Transverse colon (tissue), 3 donors: ENCODE measurements at regions not wholly inside any gene's neighbourhood (a gene's known extent, or its start where the extent isn't known, plus 50 kb on each side); places are given as distances from the start of the nearest gene placed in this dataset.

Source experiments
- POLR2A ChIP-seq: fragments of 450-650 bp; IDR thresholded peaks from one replicate; pipeline ENCODE4 v1.6.1; 2016; ENCODE audit warnings: antibody characterized with exemption, mild to moderate bottlenecking, moderate library complexity
- TF ChIP-seq, protein P1 (sequence below), 5 experiments: fragments of 200-600 bp in 3 of 5; fragments of 450-650 bp in 2 of 5; sonication (generic) in 3 of 5; IDR thresholded peaks; 1 replicate in 2 of 5; 2 replicates in 3 of 5; pipeline ENCODE4 v1.5.1; 2016 to 2017; ENCODE audit warnings: antibody characterized with exemption in 5 of 5, inconsistent platforms in 3 of 5, mild to moderate bottlenecking in 2 of 5, moderate library complexity in 1 of 5

DNA sequence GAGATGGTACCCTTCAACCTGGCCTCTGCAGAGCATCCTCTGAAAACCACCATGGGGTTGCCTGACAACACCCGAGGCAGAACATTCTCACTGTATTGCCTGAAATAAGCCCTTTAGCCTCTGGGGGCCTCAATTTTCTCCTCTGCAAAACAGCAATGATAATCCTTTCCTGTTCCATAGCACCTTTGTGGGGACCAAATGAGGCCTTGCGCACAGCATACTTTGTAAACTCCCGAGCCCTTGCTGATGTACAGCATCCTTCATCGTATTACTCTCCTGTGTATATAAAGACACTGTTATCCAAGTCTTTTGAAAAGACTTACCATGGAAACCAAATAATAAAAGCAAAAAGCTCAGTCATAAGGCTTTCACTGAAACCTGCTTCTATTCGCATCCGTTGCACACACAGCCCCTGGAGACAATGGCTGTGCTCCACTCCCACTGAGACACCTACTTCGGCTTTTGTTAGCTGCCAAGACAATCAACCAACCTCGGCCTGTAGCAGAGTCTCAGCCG is 276.0 kb downstream of the FOXO1 start:
- TF ChIP-seq, protein P1, sequence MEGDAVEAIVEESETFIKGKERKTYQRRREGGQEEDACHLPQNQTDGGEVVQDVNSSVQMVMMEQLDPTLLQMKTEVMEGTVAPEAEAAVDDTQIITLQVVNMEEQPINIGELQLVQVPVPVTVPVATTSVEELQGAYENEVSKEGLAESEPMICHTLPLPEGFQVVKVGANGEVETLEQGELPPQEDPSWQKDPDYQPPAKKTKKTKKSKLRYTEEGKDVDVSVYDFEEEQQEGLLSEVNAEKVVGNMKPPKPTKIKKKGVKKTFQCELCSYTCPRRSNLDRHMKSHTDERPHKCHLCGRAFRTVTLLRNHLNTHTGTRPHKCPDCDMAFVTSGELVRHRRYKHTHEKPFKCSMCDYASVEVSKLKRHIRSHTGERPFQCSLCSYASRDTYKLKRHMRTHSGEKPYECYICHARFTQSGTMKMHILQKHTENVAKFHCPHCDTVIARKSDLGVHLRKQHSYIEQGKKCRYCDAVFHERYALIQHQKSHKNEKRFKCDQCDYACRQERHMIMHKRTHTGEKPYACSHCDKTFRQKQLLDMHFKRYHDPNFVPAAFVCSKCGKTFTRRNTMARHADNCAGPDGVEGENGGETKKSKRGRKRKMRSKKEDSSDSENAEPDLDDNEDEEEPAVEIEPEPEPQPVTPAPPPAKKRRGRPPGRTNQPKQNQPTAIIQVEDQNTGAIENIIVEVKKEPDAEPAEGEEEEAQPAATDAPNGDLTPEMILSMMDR (IDR thresholded peaks at IDR 0.05), result no peak
- no peak for TF ChIP-seq POLR2A
